Raji (cell line): ENCODE measurements at regions not wholly inside any gene's neighbourhood (a gene's known extent, or its start where the extent isn't known, plus 50 kb on each side); places are given as distances from the start of the nearest gene placed in this dataset.

Experiments
- POLR2A ChIP-seq: IDR thresholded peaks from 2 replicates; pipeline ENCODE4 v1.6.1; 2011; ENCODE audit warnings: low read depth, low read length, control low read depth; ENCODE audit not compliant: insufficient read depth

- TF ChIP-seq POLR2A, result no peak
Observed at GRCh38 chr1:56329970-56330369, 249.4 kb downstream of the PLPP3 start.

GRCh38 chr1:56327195-56327594, 252.2 kb downstream of the PLPP3 start:
- no peak for TF ChIP-seq POLR2A

GRCh38 chr1:56326056-56326455, 253.3 kb downstream of the PLPP3 start:
- no peak for TF ChIP-seq POLR2A

DNA sequence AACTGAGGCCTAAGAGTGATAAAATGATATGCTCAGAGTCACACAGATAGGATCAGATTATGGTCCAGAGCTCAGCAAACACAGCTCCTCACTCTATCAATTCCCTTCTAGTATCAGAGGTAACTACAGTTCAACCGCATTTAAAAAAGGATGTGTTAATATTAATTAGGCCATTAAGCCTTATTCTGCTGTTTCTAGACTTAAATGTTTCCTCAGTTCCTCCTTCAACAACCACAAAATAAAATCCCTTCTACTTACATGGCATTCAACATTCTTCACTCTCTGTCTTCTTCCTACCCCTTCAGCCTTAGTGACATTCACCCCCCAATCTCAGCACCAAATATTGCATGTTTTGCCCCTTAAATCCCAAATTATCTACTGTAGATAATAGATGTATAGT, 254.9 kb downstream of the PLPP3 start:
- TF ChIP-seq POLR2A, result no peak

- TF ChIP-seq POLR2A, result no peak
Observed at GRCh38 chr1:56322211-56322610, 257.2 kb downstream of the PLPP3 start.

DNA sequence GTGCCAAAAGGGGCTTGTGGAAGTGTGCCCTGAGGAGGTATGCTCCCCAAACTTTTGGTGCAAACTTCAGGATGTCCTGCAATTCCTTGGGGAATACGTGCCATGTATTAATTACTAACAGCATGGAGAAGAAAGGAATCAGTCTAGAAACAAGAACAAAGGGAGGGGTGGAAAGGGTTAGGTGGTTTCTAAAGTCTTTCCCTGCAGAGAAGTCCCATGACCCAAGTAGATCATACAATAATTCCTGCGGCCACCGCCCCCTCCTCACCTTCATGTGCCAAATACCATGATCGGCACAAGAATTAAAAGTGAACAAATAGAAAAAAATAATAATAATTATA, 258.2 kb downstream of the PLPP3 start:
- no peak for TF ChIP-seq POLR2A

GRCh38 chr1:56320464-56321149, 258.8 kb downstream of the PLPP3 start:
- TF ChIP-seq POLR2A, result no peak

GRCh38 chr1:56317722-56318121, 261.6 kb downstream of the PLPP3 start:
- no peak for TF ChIP-seq POLR2A

GRCh38 chr1:56315293-56315942, 263.9 kb downstream of the PLPP3 start:
- no peak for TF ChIP-seq POLR2A

DNA sequence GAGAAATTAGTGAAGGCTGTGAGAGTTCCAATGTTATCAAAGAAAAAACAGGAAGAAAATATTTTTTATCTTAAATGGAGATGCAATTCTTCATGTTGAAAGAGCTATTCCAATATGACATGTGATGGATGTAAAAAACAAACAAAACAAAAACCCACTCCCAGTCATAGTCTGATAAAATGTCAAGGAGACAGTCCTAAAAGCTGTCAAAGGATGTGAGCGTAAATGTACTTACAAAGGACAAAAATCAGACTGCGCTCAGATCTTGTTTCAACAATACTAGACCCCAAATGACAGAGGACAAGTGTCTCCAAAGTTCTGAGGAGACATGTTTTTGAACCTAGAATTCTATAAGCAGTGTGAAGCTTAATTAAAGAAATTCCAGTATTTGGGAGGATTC, 265.8 kb downstream of the PLPP3 start:
- TF ChIP-seq POLR2A, result no peak

- TF ChIP-seq POLR2A, result no peak
Observed at GRCh38 chr1:56311766-56312165, 267.6 kb downstream of the PLPP3 start.

DNA sequence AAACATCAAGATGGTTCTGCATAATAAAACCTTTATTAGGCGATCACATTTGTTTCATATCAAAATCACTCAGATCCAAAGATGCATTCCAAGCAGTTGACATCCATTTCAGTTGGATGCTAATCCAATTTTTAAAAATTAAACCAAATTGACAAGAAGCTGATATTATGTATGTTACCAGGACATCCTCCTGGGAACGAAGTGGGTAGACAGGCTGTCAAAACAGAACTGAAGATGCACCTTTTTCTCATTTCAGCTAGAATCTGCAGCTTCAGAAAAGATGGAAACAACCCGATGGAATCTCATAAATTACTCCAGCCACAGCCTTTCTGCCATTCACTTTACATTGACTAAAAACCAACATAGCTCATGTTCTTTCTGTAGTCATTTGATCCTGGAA, 268.4 kb downstream of the PLPP3 start:
- TF ChIP-seq POLR2A, result no peak

- no peak for TF ChIP-seq POLR2A
Observed at GRCh38 chr1:56309065-56309464, 270.3 kb downstream of the PLPP3 start.

- TF ChIP-seq POLR2A, result no peak
Observed at GRCh38 chr1:56304975-56305374, 274.4 kb downstream of the PLPP3 start.

GRCh38 chr1:56303805-56304204, 275.6 kb downstream of the PLPP3 start:
- no peak for TF ChIP-seq POLR2A

DNA sequence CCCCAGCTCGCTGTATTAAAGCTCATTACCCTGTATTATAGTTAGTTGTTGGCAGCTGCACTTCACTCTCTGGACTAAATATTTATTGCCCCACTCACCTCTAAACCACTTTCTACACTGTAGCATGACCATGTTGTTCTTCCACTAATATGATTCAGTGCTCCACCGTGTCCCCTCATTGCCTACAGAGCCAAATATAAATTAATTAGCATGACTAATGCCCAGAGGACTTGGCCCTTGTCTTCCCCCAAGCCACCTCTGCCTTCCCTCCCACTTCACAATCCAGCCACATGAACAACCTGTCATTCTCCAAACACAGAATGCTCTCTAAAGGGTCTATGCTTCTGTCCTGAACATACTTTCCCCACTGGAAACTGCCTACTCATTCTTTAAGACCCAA, 276.5 kb downstream of the PLPP3 start:
- TF ChIP-seq POLR2A, result no peak

GRCh38 chr1:56301791-56302190, 277.6 kb downstream of the PLPP3 start:
- TF ChIP-seq POLR2A, result no peak

- no peak for TF ChIP-seq POLR2A
Observed at GRCh38 chr1:56300836-56301235, 278.5 kb downstream of the PLPP3 start.

GRCh38 chr1:56298866-56299265, 280.5 kb downstream of the PLPP3 start:
- TF ChIP-seq POLR2A, result no peak
